Fibroblast of villous mesenchyme (primary cell): ENCODE measurements at regions not wholly inside any gene's neighbourhood (a gene's known extent, or its start where the extent isn't known, plus 50 kb on each side); places are given as distances from the start of the nearest gene placed in this dataset.

ENCODE experiments used
- DNase-seq: peaks from one replicate; pipeline ENCODE4 v3.0.0-alpha.2; 2010; ENCODE audit warnings: low read depth
- H3K4me3 ChIP-seq: 2 replicates; pipeline ENCODE4 v1.5.1; 2011; ENCODE audit warnings: low read depth, mild to moderate bottlenecking, low read length
- CTCF ChIP-seq: IDR thresholded peaks from 2 replicates; pipeline ENCODE4 v1.5.1; 2012; ENCODE audit warnings: low read depth, mild to moderate bottlenecking, low read length; ENCODE audit not compliant: insufficient read depth

GRCh38 chr22:42217752-42218280 is 52.6 kb downstream of the TCF20 start:
- no peak for TF ChIP-seq CTCF
- H3K4me3 ChIP-seq, result no peak overlapping the region
- DNase-seq, result no peak

- H3K4me3 ChIP-seq, result no peak overlapping the region
- no peak for TF ChIP-seq CTCF
- peak; percentile 16 for DNase-seq
Observed at GRCh38 chr22:42217019-42217751, 53.3 kb downstream of the TCF20 start.

- DNase-seq, result no peak
- no peak for TF ChIP-seq CTCF
- H3K4me3 ChIP-seq, result no peak overlapping the region
Observed at GRCh38 chr22:42214633-42215415, 55.6 kb downstream of the TCF20 start.

GRCh38 chr22:42208362-42208761 is 62.1 kb downstream of the TCF20 start:
- no peak for DNase-seq
- TF ChIP-seq CTCF, result no peak
- H3K4me3 ChIP-seq, result no peak overlapping the region

- TF ChIP-seq CTCF, result no peak
- H3K4me3 ChIP-seq, result no peak overlapping the region
- no peak for DNase-seq
Observed at GRCh38 chr22:42207918-42208317, 62.5 kb downstream of the TCF20 start.

GRCh38 chr22:42203609-42204008 is 66.8 kb downstream of the TCF20 start:
- H3K4me3 ChIP-seq, result no peak overlapping the region
- no peak for DNase-seq
- TF ChIP-seq CTCF, result no peak
